ENCODE measurements at regions not wholly inside any gene's neighbourhood (a gene's known extent, or its start where the extent isn't known, plus 50 kb on each side); places are given as distances from the start of the nearest gene placed in this dataset.

- Histone ChIP-seq H3K36me3 (ENCODE audit: control insufficient read depth, insufficient read depth, low read length) (no peaks in the 10 kb centered on the region), H3K27me3 (ENCODE audit: control insufficient read depth, insufficient read depth, low read length) (no peaks in the 10 kb centered on the region), H3K4me3 (ENCODE audit: low read depth, low read length) (no peak overlapping the region)
- FAIRE-seq = no peak
- no peak for TF ChIP-seq CTCF (IDR thresholded peaks at IDR 0.05; ENCODE audit: insufficient read depth, low read length, severe bottlenecking)
- DNase-seq (ENCODE audit: low read depth) = peak; percentile 25
Measured at GRCh38 chr11:112881461-112881860, 79.8 kb upstream of the NCAM1 start.

- H3K4me3 ChIP-seq (ENCODE audit: low read depth, low read length) = no peak overlapping the region
- TF ChIP-seq CTCF (IDR thresholded peaks at IDR 0.05; ENCODE audit: insufficient read depth, low read length, severe bottlenecking) = no peak
- FAIRE-seq = no peak
- DNase-seq (ENCODE audit: low read depth) = no peak
- H3K27me3 ChIP-seq (ENCODE audit: control insufficient read depth, insufficient read depth, low read length) = no peaks in the 10 kb centered on the region
- H3K36me3 ChIP-seq (ENCODE audit: control insufficient read depth, insufficient read depth, low read length) = no peaks in the 10 kb centered on the region
Measured at GRCh38 chr11:112882494-112883381, 78.5 kb upstream of the NCAM1 start.

GRCh38 chr11:112884012-112884767 lies 77.0 kb upstream of the NCAM1 start:
- no peak overlapping the region for H3K4me3 ChIP-seq (ENCODE audit: low read depth, low read length)
- no peak for TF ChIP-seq CTCF (IDR thresholded peaks at IDR 0.05; ENCODE audit: insufficient read depth, low read length, severe bottlenecking)
- no peaks in the 10 kb centered on the region for H3K36me3 ChIP-seq (ENCODE audit: control insufficient read depth, insufficient read depth, low read length)
- H3K27me3 ChIP-seq (ENCODE audit: control insufficient read depth, insufficient read depth, low read length) = no peaks in the 10 kb centered on the region
- DNase-seq (ENCODE audit: low read depth) (no peak), FAIRE-seq (no peak)

DNA sequence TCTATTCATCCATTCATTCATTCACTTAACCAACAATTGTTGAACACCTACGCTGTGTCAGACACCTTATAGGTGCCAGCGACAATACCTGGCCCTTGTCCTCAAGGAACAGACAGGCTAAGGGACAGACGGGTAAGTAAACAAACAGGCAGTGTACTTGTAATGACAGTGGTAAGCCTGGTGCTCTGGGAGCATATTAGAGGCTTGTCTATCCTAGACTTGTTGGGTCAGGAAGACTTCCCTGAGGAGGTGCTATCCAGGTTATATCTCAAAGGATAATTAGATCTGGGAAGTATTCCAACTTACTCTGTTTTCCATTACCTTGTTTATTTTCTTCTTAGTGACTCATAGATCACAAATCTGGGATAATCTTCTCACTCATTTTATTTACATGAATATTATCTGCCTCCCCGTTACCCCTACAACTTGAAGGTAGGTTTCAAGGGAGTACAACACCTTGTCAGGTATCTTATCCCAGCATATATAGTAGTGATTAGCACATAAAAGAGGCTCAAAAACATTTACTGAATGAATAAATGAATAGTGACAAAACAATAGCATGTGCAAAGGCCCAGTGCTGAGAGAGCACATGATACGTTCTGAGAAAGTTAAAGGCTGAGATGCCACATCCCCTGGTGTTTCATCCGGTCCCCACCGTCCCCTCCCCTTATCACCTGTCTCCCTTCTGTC lies 75.3 kb upstream of the NCAM1 start:
- DNase-seq (ENCODE audit: low read depth) (peak; percentile 41), FAIRE-seq (no peak)
- H3K4me3 ChIP-seq (ENCODE audit: low read depth, low read length) = no peak overlapping the region
- no peak for TF ChIP-seq CTCF (IDR thresholded peaks at IDR 0.05; ENCODE audit: insufficient read depth, low read length, severe bottlenecking)
- no peaks in the 10 kb centered on the region for H3K36me3 ChIP-seq (ENCODE audit: control insufficient read depth, insufficient read depth, low read length)
- no peaks in the 10 kb centered on the region for H3K27me3 ChIP-seq (ENCODE audit: control insufficient read depth, insufficient read depth, low read length)

DNA sequence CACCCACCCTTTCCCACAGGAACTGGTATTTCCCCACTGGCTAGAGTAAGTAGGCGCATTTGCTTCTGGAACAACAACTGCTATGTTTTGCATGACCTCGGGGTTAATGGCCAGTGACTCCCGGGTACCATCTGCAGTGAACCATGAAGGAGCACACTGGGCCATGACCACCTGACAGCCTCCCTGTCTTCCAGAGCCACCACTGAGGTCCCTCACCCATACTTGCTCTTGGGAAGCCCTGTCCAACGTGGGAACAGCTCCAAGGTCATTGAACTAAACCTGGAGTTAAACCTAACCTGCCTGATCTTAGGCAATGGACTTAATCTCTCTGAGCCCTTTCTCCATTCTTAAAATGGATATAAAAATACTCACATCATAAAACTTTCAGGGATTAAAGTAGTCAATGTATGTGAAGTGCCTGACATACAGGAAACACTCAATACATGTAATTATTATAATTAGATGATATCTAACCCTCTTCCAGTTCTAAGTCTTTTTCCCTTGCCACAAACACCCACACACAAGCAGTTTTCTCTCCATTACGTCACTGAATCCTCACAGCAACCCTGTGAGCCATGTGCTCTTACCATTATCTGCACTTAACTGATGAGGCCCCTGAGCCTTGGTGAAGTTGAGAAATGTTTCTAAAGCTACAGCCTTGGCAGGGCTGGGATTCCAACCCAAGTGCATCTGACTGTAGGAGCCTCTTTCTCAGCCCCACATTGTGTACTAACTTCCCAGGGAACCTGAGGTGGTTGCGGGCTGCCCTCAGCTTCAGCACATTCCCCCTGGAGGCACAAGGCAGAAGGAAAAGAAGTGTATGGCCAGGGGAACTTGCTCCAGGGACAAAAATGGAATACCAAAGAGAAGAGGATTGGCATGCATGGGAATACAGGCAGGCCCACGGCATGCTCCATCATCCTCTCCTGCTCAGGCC lies 74.5 kb upstream of the NCAM1 start:
- H3K4me3 ChIP-seq (ENCODE audit: low read depth, low read length) = no peak overlapping the region
- no peaks in the 10 kb centered on the region for H3K36me3 ChIP-seq (ENCODE audit: control insufficient read depth, insufficient read depth, low read length)
- no peak for TF ChIP-seq CTCF (IDR thresholded peaks at IDR 0.05; ENCODE audit: insufficient read depth, low read length, severe bottlenecking)
- FAIRE-seq (no peak), DNase-seq (ENCODE audit: low read depth) (no peak)
- H3K27me3 ChIP-seq (ENCODE audit: control insufficient read depth, insufficient read depth, low read length) = no peaks in the 10 kb centered on the region

All from bronchial epithelial cell (primary cell).